Activated T-helper 1 cell treated with anti-CD3 and anti-CD28 coated beads, Interleukin-2, amount 50 U/mL, for 16 hours (primary cell): ENCODE measurements at regions not wholly inside any gene's neighbourhood (a gene's known extent, or its start where the extent isn't known, plus 50 kb on each side); places are given as distances from the start of the nearest gene placed in this dataset.
"Not testable (repeated sequence)": the region's sequence is repeated elsewhere in the genome, so short reads cannot be mapped to it uniquely, and the experiment has no call there.

Source experiments
- DNase-seq, 2 donors: peaks; one replicate each; pipeline ENCODE4 v3.0.0-alpha.2; 2020; ENCODE audit warnings: low read depth in 1 of 2, low spot score in 1 of 2

- not testable (repeated sequence) for DNase-seq
These were observed 53.7 kb upstream of the SEPTIN5 start for GRCh38 chr22:19660583-19660982.

DNA sequence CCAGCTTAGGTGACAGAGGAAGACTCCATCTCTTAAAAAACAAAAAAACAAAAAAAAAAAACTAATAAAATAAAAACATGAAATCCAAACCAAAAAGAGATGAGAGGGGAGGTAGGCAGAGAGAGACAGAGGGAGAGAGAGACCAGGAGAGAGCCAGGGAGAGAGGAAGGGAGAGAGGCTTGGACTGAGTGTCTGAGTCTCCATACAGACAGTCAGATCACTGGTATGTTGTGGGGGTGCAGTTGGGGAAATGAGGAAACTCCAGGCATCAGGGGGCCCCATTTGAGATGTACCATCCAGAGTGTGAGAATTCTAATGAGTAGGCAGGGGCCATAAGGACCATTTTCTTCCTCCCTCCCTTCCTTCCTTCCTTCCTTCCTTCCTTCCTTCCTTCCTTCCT is 53.1 kb upstream of the SEPTIN5 start:
- no peak for DNase-seq

- not testable (repeated sequence) for DNase-seq
These were observed 52.1 kb upstream of the SEPTIN5 start for GRCh38 chr22:19662049-19662684.

- no peak for DNase-seq
These were observed 51.0 kb upstream of the SEPTIN5 start for GRCh38 chr22:19663286-19663815.

DNA sequence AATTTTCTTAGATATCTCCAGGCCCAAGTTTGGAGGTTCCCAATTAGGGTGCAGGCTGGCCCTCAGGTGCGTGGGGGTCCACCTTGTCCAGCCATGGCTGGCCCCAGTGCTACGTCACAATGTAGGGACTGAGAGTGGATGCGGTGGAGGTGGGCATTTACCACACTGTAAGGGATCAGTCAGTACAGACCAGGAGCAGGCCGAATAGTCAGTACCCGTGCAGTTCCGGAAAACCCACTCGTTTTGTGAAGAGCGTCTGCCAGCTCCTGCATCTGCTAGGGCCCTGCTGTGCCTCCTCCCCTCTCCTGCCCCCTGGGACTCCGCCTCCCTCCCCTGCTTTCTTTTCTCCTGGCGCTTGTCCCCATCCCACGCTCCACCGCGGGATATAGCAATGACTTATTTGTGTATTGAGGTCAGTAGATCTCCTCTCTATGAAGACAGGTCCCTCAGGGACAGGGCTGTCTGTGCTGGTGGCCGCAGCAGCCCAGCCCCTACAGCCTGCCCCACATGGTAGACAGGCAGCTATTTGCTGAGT is 50.4 kb upstream of the SEPTIN5 start:
- no peak for DNase-seq

GRCh38 chr22:19664406-19664805 is 49.9 kb upstream of the SEPTIN5 start:
- no peak for DNase-seq
